HEK293 (cell line): ENCODE measurements at regions not wholly inside any gene's neighbourhood (a gene's known extent, or its start where the extent isn't known, plus 50 kb on each side); places are given as distances from the start of the nearest gene placed in this dataset.

Experiments
- CTCF ChIP-seq: fragments of 450-650 bp; formaldehyde crosslinking; IDR thresholded peaks from 2 replicates; pipeline ENCODE4 v1.5.1; 2016; ENCODE audit warnings: missing biosample characterization, missing genetic modification characterization
- ELK4 ChIP-seq: IDR thresholded peaks from 2 replicates; pipeline ENCODE4 v1.6.1; 2011; ENCODE audit warnings: mild to moderate bottlenecking, low read depth, low read length, borderline replicate concordance
- KLF16 ChIP-seq: fragments of 450-650 bp; formaldehyde crosslinking; IDR thresholded peaks from 2 replicates; pipeline ENCODE4 v1.5.1; 2017; ENCODE audit warnings: missing biosample characterization, missing genetic modification characterization
- ZBTB21 ChIP-seq: fragments of 450-650 bp; formaldehyde crosslinking; IDR thresholded peaks from 2 replicates; pipeline ENCODE4 v1.5.1; 2017; ENCODE audit warnings: missing biosample characterization, missing genetic modification characterization
- ZBTB7A ChIP-seq: fragments of 450-650 bp; formaldehyde crosslinking; IDR thresholded peaks from 2 replicates; pipeline ENCODE4 v1.5.1; 2016; ENCODE audit warnings: low read depth, missing biosample characterization, missing genetic modification characterization
- ZNF157 ChIP-seq: fragments of 450-650 bp; formaldehyde crosslinking; IDR thresholded peaks from 2 replicates; pipeline ENCODE4 v1.5.1; 2016; ENCODE audit warnings: missing biosample characterization, missing genetic modification characterization
- ZNF239 ChIP-seq: fragments of 450-650 bp; formaldehyde crosslinking; IDR thresholded peaks from 2 replicates; pipeline ENCODE4 v1.5.1; 2016; ENCODE audit warnings: missing biosample characterization, missing genetic modification characterization
- ZNF24 ChIP-seq: fragments of 450-650 bp; formaldehyde crosslinking; IDR thresholded peaks from 2 replicates; pipeline ENCODE4 v1.5.1; 2016; ENCODE audit warnings: missing biosample characterization, missing genetic modification characterization
- ZNF302 ChIP-seq: fragments of 450-650 bp; formaldehyde crosslinking; IDR thresholded peaks from 2 replicates; pipeline ENCODE4 v1.5.1; 2016; ENCODE audit warnings: missing biosample characterization, missing genetic modification characterization, low read depth
- ZNF707 ChIP-seq: fragments of 450-650 bp; formaldehyde crosslinking; IDR thresholded peaks from 2 replicates; pipeline ENCODE4 v1.5.1; 2016; ENCODE audit warnings: missing biosample characterization, missing genetic modification characterization
- ZNF776 ChIP-seq: fragments of 450-650 bp; formaldehyde crosslinking; IDR thresholded peaks from 2 replicates; pipeline ENCODE4 v1.5.0; 2017; ENCODE audit warnings: missing biosample characterization, missing genetic modification characterization, borderline replicate concordance
- ZNF837 ChIP-seq: fragments of 450-650 bp; formaldehyde crosslinking; IDR thresholded peaks from 2 replicates; pipeline ENCODE4 v1.5.1; 2016; ENCODE audit warnings: missing biosample characterization, missing genetic modification characterization

- TF ChIP-seq ZNF302 = no peak
- TF ChIP-seq ZBTB21 (tag by site-specific recombination) = no peak
- TF ChIP-seq CTCF (tag by site-specific recombination) = no peak
- no peak for TF ChIP-seq ZNF157
- TF ChIP-seq ZNF707 (tag by site-specific recombination) = no peak
- TF ChIP-seq ZNF776 (tag by site-specific recombination) = no peak
- no peak for TF ChIP-seq ZNF837 (tag by site-specific recombination)
- TF ChIP-seq ELK4 = no peak
- TF ChIP-seq ZBTB7A (tag by site-specific recombination) = no peak
- TF ChIP-seq ZNF24 (tag by site-specific recombination) = no peak
- no peak for TF ChIP-seq KLF16 (tag by site-specific recombination)
- TF ChIP-seq ZNF239 (tag by site-specific recombination) = no peak
Measured at GRCh38 chr10:78851647-78852046, 217.1 kb upstream of the ZMIZ1 start.
